ENCODE measurements at regions not wholly inside any gene's neighbourhood (a gene's known extent, or its start where the extent isn't known, plus 50 kb on each side); places are given as distances from the start of the nearest gene placed in this dataset.

GRCh38 chr18:40863801-40864200 is 1091.2 kb upstream of the PIK3C3 start:
- no peak for DNase-seq

- DNase-seq = no peak
These were observed 1094.8 kb upstream of the PIK3C3 start for GRCh38 chr18:40860189-40860588.

- DNase-seq = no peak
These were observed 1099.4 kb upstream of the PIK3C3 start for GRCh38 chr18:40855661-40856060.

DNA sequence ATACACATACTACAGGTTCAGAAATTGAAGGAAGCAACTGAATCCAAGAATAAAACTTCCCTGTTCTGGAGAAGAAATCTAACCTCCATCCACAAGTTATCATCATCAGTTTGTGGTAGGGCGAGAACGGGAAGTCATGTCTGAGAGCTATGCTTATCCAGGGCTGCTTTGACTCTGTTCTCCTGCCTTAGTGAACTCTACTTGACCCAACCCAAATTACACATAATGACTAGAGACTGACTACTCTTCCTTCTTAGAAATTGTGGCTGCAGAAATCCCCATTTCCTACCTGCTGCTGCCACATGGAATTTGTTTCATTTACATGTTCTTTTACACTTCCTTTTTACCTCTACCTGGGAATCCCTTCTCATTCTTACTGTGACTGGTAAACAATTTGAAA is 1102.6 kb upstream of the PIK3C3 start:
- DNase-seq = no peak

GRCh38 chr18:40851014-40851429 is 1104.0 kb upstream of the PIK3C3 start:
- DNase-seq = no peak

GRCh38 chr18:40849886-40850285 is 1105.1 kb upstream of the PIK3C3 start:
- no peak for DNase-seq

DNA sequence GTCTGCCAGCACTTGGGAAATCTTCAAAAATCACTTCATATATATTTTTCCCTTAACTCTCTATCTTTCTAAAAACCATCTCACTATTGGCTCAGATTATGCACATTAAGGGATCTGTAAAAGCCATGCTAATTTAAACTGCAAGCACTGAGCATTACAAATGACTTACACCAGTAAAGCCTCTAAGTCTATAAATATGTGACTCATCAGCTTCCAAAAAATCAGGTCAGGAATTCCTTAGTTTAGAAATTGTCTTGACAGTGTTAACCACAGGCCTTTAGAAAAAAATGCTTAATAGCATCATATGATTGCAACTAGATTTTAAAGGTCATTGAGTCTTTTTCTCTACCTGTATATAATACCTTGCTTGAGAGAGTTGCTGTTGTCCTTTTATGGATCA is 1113.6 kb upstream of the PIK3C3 start:
- DNase-seq = no peak

DNA sequence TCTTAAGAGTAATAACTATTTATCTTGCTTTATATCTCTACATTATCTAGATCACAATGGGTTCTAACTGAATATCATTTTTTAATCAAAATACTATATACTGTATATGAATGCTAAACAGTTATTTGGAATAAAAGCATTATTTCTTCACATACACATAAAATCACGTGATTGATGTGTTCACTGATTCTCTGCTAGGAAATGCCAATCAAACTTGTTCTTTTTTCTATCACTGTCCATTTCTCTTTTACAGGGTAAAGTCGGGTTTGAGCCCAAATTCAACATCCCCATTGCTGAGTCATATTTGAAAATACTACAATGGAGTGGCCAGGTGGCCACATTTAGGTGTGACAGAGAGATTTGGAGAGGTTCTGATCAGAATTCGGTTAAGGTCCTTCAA is 1114.0 kb upstream of the PIK3C3 start:
- DNase-seq = no peak

GRCh38 chr18:40832362-40832761 is 1122.7 kb upstream of the PIK3C3 start:
- DNase-seq = no peak

- DNase-seq = no peak
These were observed 1130.7 kb upstream of the PIK3C3 start for GRCh38 chr18:40824291-40824690.

GRCh38 chr18:40821596-40822243 is 1133.3 kb upstream of the PIK3C3 start:
- DNase-seq = no peak

DNA sequence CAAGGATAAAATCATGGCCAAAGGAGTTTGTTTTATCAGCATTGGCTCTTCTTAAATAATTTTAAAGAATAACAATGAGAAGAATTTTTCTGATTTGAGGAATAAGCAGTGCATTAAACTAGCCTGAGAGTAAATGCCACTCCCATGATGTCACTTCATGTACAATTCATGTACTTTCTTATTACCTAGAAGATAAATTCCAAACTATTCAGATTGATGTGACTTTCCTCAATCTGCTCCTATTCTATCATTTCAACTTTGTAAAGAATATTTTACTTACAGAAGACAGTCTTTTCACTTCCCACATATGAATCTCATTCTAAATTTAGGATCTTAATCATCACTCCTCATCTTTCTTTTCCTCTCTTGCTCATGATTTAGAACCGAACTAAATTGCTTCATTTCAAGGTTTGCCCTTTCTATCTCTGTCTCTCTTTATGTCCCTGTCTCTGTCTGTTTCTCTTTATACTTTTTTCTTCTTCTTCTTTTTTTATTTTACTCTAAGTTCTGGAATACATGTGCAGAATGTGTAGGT is 1142.0 kb upstream of the PIK3C3 start:
- DNase-seq = no peak

GRCh38 chr18:40810372-40810771 is 1144.7 kb upstream of the PIK3C3 start:
- no peak for DNase-seq

- DNase-seq = no peak
These were observed 1165.7 kb upstream of the PIK3C3 start for GRCh38 chr18:40789286-40789685.

DNA sequence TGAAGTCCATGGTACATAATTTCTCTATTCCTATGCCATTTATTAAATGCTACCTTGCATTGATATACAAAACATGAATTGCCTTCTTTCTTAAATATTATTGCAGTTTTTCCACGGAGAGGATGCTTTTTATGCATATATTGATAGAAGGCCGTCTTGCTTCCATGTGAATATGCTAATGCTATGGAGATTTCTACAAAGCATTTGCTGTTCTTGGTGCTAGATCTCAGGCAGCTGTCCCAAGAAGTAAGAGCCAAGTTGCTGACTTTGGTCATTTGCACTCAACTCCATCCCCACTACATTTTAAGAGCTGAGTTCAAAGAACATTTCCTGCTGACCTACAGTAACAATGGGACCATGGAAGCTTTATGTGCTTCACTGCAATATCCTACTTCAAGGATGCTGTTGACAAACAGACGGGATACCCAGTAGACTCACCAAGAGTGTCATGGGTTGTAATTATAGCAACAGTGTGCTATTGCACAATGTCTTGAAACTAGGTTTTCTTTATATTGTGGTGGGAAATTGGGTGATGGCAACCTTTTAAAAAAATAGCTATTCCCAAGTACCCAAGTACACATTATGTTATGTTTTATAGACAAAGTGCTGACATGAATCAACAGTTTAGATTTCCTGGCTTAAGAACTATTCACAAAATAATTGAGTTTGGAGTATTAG is 1172.4 kb upstream of the PIK3C3 start:
- DNase-seq = no peak

DNA sequence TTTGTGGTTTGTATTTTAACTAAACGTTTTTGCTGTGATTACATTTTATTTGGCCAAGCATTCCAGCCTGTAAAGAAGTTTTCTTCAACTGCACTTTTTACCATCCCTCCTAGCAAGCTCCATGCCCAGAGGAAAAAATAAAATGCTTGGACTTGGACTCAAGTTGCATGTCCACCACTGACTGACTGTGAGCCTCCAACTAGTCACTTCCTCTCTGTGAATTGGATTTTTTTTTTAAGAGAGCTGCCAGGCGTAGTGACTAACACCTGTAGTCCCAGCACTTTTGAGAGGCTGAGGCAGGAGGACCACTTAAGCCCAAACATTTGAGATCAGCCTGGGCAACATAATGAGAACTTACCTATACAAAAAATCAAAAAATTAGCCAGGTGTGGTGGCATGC is 1185.2 kb upstream of the PIK3C3 start:
- no peak for DNase-seq

- DNase-seq = no peak
These were observed 1194.8 kb upstream of the PIK3C3 start for GRCh38 chr18:40760251-40760650.

GRCh38 chr18:40754477-40754876 is 1200.6 kb upstream of the PIK3C3 start:
- no peak for DNase-seq

DNA sequence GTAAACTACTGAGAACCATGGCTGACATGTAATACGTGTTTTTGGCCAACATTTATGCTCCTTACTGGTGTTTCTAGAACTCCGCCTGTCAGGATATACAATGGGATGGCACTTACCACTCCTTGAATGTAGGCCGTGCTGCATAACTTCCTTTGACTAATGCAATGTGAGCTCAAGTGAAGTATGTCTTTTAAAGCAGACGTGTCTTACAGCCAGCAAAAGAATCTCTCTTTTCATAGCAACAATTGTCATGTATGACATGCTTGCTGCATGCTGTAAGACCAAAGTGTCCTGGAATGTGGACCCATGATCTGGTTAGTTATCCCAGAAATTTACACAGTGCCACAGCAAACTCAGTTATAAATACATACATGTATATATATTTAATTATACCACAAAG is 1202.7 kb upstream of the PIK3C3 start:
- DNase-seq = no peak

GRCh38 chr18:40751186-40751585 is 1203.8 kb upstream of the PIK3C3 start:
- no peak for DNase-seq

GRCh38 chr18:40739029-40739428 is 1216.0 kb upstream of the PIK3C3 start:
- no peak for DNase-seq

GRCh38 chr18:40738321-40738880 is 1216.6 kb upstream of the PIK3C3 start:
- DNase-seq = no peak

GRCh38 chr18:40708726-40709125 is 1246.3 kb upstream of the PIK3C3 start:
- no peak for DNase-seq

DNA sequence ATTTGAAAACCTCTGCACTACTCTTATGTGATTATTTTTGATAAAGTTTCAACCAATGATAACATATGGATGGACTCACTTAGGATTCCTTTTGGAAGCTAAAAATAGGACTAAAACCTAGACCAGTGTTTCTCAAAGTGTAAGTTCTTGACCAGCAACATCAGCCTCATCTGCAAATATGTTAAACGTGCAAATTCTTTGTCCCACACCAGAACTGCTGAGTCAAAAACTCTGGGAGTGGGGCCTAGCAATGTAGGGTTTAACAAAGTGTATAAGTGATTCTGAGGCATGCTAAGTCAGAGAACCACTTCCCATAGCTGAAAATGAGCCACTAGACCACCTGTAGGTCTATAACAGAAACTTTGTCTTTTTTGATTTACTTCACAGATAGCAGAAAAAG is 1247.2 kb upstream of the PIK3C3 start:
- no peak for DNase-seq
